HG02981 (cell line): ENCODE measurements at regions not wholly inside any gene's neighbourhood (a gene's known extent, or its start where the extent isn't known, plus 50 kb on each side); places are given as distances from the start of the nearest gene placed in this dataset.
A peak's percentile ranks its signal among the peaks of the same experiment; 100 is the strongest.
"Not testable (repeated sequence)": the region's sequence is repeated elsewhere in the genome, so short reads cannot be mapped to it uniquely, and the experiment has no call there.

Source experiments
- ATAC-seq: cut with Tn5 transposase; IDR thresholded peaks from one replicate; pipeline ENCODE4 v1.9.1; 2021; ENCODE audit warnings: mild to moderate bottlenecking, moderate library complexity; ENCODE audit not compliant: unreplicated experiment

DNA sequence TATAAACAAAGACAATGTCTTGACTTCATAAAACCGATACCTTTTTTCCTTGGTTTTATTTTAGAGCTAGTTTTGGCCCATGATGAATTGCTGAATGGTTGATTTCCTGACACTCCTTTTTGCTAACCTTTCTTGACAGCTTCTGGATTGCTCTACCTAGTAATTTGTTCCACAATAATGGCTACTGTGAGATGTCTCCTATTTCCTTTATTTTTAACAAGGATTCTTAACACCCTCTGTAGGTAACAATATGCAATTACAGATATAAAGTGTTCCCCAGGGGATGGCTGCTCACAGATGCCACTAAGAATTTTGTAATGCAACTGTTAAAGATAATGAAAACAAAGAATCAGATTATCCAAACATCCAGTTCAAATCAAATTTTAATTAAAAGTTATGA lies 100.8 kb upstream of the ATP5MC3 start:
- peak; percentile 86 for ATAC-seq

DNA sequence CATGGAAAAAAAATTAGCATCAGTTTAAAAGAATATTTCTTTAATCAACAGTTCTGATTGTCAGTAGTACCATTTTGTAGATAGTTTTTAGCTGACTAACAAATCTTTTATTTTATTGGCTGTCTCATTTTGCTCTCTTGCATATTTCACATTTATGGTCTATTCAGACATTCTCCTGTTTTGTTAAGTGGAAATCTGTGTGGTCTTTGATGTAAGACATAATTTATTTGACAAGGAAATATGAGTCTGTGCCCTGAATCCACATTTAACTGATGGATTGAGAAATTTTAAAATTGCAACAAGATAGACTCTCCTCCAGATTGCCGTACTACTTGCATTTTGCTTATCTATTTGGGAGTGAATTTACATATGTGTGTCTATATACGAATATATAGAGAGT lies 96.3 kb upstream of the ATP5MC3 start:
- ATAC-seq: no peak

DNA sequence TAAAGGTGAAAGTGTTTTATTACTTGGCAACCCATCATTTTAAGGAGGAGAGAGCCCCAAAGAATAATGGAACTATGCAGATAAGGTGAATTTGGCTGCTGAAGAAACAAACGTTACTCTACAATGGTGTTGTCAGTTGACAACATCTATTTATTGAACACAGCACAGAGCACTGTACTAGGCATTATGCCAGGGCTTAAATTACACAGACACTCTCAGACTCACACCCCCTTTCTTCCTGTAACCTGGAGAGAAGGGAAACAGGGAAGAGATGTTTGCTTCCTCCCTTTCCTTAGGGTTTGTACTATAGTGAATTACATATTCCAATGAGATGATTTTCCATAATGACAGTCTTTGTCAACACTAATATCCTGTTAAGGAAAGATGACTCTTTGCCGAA lies 94.0 kb upstream of the ATP5MC3 start:
- ATAC-seq: no peak

DNA sequence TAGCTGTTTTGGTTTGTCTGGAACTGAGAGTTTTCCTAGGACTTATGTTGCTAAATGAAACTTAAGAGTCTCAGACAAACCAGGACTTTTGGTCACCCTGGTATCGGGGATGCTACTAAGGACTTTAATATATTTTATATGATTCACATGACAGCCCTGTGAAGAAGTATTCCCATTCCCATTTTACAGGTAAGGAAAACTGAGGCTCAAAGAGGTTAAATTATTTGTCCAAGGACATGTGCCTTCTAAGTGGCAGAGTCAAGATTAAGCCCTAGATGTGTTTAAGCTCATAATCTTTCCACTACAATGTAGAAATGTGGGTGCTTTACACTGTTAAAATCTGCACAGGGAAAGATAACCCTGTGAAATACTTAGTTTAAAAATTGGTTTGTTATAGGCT lies 77.7 kb upstream of the ATP5MC3 start:
- ATAC-seq: no peak

DNA sequence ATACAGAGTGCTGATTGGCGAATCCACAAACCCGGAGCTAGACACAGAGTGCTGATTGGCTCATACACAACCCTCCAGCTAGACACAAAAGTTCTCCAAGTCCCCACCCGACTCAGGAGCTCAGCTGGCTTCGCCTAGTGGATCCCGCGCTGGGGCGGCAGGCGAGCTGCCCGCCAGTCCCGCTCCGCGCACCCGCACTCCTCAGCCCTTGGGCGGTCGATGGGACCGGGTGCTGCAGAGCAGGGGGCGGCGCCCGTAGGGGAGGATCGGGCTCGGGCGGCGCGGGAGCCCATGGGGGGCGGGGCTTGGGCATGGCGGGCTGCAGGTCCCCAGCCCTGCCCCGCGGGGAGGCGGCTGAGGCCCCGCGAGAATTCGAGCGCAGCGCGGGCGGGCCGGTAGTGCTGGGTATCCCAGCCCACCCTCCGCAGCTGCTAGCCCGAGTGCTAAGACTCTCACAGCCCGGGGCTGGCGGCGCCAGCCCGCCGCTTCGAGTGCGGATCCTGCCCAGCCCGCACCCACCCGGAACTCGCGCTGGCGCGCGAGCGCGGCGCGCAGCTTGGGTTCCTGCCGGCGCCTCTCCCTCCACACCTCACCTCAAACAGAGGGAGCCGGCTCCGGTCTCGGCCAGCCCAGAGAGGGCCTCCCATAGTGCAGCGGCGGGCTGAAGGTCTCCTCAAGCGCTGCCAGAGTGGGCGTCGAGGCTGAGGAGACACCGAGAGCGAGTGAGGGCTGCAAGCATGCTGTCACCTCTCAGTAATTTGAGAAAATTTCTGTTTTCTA lies 75.5 kb upstream of the ATP5MC3 start:
- no peak for ATAC-seq

DNA sequence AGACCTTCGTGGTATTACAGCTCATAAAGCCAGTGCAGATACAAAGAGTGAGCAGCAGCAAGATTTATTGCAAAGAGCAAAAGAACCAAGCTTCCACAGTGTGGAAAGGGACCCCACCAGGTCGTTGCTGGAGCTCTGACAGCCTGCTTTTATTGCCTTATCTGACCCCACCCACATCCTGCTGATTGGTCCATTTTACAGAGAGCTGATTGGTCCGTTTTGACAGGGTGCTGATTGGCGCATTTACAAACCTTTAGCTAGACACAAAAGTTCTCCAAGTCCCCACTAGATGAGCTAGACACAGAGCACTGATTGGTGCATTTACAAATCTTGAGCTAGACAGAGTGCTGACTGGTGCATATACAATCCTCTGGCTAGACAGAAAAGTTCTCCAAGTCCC lies 74.9 kb upstream of the ATP5MC3 start:
- ATAC-seq: not testable (repeated sequence)

DNA sequence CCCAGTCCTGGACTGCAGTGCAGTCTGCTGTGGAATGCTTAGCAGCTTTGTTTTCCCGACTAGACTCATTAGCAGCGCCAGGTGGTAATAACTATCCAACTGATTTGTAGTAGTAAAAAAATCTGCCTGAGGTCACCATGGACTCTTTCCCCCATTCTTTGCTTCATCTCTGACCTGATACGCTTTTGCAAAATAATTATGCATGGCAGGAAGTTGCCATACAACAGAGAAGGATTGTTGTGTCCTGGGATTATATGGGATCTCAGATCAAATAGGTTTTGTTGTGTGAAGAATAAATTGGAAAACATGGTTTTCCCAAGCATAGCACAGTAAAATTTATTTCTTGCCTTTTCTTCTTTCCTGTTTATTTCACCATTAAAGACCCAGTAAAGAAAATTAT lies 72.4 kb upstream of the ATP5MC3 start:
- no peak for ATAC-seq

DNA sequence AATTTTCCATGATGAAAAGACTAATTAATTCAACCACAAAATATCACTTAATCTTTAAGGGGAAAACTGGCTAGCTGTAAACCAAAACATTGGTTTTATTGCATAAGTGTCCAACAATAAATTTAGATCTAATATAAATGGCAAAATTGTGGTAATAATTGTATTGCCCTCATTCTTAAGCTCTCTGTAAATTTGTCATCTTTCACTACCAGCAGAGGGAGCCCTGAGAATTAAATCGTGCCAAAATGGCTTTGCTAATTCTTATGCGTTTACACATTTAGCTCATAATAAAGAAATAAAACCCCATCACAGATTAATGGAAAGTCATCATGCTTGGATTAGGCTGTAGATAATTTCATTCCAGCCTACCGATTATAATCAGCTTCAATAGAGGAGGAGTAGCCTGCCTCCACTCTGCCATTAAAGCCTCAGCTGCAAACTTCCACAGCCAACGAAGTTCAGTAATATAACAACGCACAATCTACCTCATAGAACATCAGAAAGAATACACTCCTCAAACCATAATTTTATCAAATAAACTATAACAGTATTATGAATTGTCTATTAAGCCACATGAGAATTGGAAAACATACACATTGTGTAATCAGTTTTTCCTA lies 70.0 kb upstream of the ATP5MC3 start:
- ATAC-seq: no peak

DNA sequence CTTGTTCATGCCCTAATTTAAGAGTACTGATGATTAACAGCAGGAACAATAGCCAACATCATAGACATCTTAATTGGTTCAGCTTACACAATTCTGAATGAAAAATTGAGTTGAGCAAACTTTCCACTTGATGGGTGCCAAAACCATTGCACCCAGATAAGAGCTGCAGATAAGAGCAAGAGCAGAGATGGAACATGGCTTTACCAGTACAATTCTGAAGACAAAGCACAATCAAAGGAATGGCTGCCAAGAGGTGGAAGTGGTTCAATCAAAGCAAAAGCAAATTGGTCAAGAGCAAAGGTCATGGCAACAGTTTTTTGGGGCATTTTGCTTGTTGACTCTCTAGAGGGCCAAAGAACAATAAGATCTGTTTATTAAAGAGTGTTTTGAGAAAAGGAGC lies 65.6 kb upstream of the ATP5MC3 start:
- ATAC-seq: no peak

DNA sequence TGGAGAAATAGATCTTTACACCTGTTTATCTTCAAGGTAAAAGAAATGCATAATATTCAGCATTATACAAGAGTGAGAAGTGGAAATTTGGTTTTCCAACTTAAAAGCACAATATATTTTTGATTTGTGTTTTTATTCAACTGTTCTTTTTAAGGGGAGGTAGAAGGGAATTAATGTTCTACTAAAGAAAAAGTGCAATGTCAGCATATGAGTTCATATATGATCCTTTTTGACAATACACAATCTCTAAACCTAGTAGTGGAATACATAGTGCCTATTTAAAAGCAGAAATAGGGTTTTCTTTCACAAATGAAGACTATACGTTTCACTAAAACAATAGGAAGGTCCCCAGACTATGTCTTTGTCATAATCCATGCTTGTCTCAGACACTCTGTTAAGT lies 63.2 kb upstream of the ATP5MC3 start:
- no peak for ATAC-seq

DNA sequence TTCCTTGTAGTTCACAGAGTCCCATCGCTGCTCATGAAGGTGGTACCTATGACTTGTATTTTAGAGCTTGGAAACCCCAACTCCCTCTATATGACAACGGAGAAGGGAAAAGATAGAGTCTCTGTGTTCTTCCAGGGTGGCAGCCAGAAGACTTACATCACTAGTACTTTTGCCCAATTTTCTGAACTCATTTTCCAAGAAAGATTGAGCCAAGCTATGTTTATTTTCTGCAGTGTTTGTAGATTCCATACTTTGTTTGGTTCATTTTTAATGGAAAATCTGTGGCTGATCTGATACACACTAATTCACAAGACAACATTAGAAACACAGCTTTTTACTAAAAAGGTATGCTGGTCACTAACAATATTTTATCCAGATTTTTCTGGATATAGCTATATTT lies 60.2 kb upstream of the ATP5MC3 start:
- ATAC-seq: no peak

DNA sequence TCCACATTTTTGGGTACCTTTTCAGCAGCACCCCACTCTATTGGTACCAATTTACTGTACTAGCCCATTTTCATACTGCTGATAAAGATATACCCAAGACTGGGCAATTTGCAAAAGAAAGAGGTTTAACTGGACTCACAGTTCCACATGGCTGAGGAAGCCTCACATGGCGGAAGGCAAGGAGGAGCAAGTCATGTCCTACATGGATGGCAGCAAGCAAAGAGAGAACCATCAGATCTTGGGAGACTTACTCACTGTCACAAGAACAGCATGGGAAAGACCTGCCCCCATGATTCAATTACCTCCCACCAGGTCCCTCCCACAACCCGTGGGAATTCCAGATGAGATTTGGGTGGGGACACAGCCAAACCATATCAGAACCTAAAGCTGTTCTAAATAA lies 58.5 kb upstream of the ATP5MC3 start:
- ATAC-seq: not testable (repeated sequence)

DNA sequence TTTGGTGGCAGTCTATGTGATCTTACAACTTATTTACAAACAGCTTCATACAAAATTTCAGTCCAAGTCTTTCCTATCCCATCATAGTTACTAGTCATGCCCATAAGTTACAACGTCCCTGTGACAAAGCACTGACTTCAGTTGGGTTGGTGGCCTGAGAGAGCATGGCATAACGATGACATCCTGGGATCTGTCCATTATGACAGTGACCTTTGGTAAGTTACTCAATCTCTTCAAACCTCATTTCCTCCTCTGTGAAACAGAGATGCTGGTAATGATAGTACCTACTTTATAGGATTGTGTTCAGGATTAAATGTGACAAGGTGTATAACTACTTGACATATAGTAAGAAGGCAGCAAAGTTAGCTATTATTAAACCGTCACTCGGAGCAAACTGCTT lies 55.4 kb upstream of the ATP5MC3 start:
- no peak for ATAC-seq

DNA sequence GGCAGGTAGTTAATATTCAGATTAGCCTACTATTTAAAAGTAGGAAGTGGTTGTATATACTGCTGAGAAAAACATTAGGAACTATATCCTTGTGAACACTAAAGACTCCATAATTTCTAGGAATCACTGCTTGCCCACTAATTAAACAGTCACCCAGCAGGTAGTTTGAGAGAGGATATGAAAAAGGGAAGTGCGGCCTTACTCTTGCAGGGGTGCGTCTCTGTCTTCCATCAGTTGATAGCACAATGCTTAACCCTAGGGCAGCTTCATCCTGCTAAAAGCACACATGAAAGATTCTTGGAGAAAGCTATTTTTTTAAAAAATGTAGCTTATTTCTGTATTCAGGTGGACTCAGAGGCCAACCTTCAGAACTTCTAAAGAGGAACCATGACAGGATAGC lies 53.1 kb upstream of the ATP5MC3 start:
- ATAC-seq: peak; percentile 77

DNA sequence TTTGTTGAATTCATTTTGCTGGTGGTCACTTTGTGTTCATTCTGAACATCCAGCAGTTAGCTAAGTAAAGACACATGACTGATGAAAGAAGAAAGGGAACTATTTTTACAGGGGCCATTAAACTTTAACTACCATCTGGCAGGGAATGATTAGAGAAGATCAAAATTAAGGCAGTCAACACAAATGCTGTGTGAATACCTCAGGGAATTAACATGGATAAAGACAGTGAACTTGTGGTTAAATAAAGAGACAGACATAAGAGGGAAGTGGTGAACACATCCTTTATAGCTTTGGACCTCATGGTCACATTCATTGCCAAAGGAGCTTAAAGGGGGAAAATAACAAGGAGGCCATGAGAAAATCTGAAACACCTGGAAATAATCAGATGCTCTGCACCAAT lies 52.6 kb upstream of the ATP5MC3 start:
- ATAC-seq: peak; percentile 7

DNA sequence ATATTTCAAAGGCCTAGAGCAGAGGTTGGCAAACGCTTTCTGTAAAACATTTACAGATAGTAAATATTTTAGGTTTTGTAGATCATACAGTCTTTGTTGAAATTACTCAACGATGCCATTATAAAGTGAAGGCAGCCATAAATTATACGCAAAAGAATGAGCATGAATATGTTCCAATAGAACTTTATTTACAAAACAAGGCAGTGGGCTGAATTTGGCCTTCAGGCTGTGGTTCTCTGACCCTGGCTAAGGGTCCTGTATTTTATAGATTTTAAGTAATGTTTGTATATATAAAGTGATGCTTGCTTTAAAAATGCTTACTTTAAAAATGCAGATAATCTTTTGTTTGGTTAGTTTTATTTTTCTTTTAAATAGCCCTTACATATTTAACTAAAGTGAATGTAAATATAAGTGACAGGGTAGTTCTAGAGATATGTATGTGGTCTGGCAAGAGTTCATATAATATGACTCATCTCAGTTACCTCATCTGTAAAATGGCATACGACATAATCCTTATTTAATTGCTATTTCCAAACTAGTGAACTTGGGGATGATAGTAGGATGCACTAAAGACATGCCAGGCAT lies 51.7 kb upstream of the ATP5MC3 start:
- no peak for ATAC-seq
